GM18861 (cell line): ENCODE measurements at regions not wholly inside any gene's neighbourhood (a gene's known extent, or its start where the extent isn't known, plus 50 kb on each side); places are given as distances from the start of the nearest gene placed in this dataset.

ENCODE experiments used
- ATAC-seq: cut with Tn5 transposase; IDR thresholded peaks from one replicate; pipeline ENCODE4 v1.9.1; 2021; ENCODE audit not compliant: unreplicated experiment

- ATAC-seq, result no peak
Observed at GRCh38 chr15:93150910-93151881, 62.2 kb upstream of the RGMA start.

- no peak for ATAC-seq
Observed at GRCh38 chr15:93146601-93147000, 57.6 kb upstream of the RGMA start.

DNA sequence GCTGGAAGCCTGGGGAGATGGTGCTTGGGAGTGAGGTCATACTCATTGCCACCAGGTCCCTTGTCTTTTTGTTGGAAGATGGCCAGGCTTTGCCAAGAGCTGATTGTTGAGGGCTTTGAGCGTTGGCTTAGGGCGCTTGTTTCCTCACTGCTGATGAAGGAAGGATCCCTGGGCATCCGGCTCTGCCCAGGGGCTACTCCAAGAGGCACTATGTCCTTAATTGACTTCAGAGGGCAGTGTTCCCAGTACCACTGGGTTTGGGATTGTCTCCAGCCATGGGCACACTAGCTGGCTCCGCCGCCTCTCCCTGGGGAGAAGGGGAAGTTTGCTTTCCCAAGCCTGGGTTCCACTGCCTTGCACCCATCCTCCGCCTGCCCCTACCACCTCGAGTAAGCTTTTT is 57.2 kb upstream of the RGMA start:
- no peak for ATAC-seq

DNA sequence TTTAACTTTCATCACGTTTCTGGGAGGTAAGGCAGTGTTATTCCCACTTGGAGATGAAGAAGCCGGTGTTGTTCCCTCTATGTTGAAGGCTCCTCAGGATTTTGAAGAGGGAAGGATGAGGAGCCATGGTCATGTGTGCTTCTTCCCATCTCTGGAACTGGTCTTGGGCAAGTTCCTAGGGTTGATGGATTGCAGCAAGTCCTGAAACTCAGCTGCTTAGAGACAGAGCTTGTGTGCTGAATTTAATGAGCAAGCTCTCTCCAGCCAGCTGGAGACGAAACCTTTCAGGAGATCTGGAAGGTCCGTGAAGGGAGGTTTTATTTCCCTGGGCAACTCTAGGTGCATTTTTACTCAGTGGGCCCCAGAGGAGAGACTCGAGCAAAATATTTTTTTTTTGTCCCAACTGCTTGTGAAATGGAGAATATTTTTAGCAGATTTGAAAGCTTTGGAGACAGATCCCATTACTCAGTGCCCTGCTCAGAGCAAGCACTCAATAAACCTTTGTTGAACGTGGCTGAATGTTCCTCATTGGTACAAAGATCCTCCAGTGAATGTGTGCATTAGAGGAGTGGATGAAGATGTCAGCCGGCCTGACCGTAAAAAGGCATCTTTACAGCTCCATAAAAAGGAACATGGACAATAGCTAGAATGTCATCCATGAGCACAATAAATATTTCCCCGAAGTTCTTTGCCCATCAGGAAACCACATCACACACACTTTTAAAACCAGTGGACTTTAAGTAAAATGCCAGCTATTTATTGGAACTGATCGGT is 55.6 kb upstream of the RGMA start:
- ATAC-seq, result no peak

DNA sequence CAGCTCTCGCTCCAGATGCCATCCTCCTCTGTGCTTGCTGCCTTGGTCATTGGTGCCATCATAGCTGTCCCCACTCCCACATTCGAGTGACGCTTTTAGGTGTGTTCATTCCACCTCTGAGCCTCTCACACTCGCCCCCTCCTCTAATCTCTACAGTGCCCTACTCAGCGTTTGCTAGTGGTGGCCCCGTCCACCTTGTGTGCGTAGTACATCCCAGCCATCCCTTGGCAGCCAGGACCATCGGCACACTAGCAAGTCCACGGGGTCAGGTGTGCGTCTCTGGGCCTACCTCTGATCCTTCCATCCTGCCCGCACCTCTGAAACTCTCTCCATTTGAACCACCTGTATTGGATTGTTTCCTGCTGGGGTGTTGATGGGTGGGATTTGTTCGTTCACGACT is 54.2 kb upstream of the RGMA start:
- no peak for ATAC-seq

DNA sequence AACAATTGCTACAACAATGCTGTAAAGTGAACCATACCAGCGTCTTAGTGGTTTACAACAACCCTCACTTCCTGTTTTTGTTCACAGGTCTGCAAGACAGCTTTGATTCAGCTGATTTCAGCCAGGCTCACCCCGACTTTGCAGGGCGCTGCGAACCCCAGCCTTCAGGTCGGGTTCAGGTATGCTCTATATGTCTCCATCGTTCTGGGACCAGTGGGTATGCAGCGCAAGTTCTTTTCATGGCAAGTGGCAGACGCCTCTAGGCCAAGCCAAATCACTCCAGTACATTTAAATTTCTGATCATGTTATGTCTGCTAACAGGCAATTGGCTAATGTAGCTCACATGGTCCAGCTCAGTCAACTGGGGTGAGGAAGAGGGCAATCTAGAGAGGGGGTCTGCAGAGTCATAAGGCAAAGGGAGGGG is 52.4 kb upstream of the RGMA start:
- no peak for ATAC-seq

GRCh38 chr15:93139436-93139835 is 50.4 kb upstream of the RGMA start:
- ATAC-seq, result no peak

GRCh38 chr15:93138681-93139250 is 49.8 kb upstream of the RGMA start:
- ATAC-seq, result no peak
